ENCODE measurements at regions not wholly inside any gene's neighbourhood (a gene's known extent, or its start where the extent isn't known, plus 50 kb on each side); places are given as distances from the start of the nearest gene placed in this dataset.
A peak's percentile ranks its signal among the peaks of the same experiment; 100 is the strongest.

- no peaks in the 10 kb centered on the region for H3K4me1 ChIP-seq (ENCODE audit: control insufficient read depth, low read depth, low read length)
- no peaks in the 10 kb centered on the region for H3K27me3 ChIP-seq (ENCODE audit: control insufficient read depth, insufficient read depth, low read length)
- no peaks in the 10 kb centered on the region for H3K9me3 ChIP-seq (ENCODE audit: control insufficient read depth, low read depth, low read length)
- no peak overlapping the region for H3K27ac ChIP-seq (ENCODE audit: low read length)
- no peak overlapping the region for H3K9ac ChIP-seq (ENCODE audit: low read length)
- H3K4me3 ChIP-seq (ENCODE audit: low read length), result no peak overlapping the region
- H3K36me3 ChIP-seq (ENCODE audit: control insufficient read depth, low read depth, low read length), result no peaks in the 10 kb centered on the region
Measured at GRCh38 chr2:76506538-76506937, 795.8 kb upstream of the GCFC2 start.

GRCh38 chr2:76501641-76502040, 790.9 kb upstream of the GCFC2 start:
- no peak overlapping the region for H3K27ac ChIP-seq (ENCODE audit: low read length)
- no peaks in the 10 kb centered on the region for H3K36me3 ChIP-seq (ENCODE audit: control insufficient read depth, low read depth, low read length)

GRCh38 chr2:76498360-76498759, 787.6 kb upstream of the GCFC2 start:
- Histone ChIP-seq H3K9ac (ENCODE audit: low read length) (no peak overlapping the region), H3K27me3 (ENCODE audit: control insufficient read depth, insufficient read depth, low read length) (no peaks in the 10 kb centered on the region), H3K27ac (ENCODE audit: low read length) (no peak overlapping the region), H3K4me3 (ENCODE audit: low read length) (no peak overlapping the region), H3K9me3 (ENCODE audit: control insufficient read depth, low read depth, low read length) (no peaks in the 10 kb centered on the region), H3K4me1 (ENCODE audit: control insufficient read depth, low read depth, low read length) (peaks cover 9% of the 10 kb centered on the region), H3K36me3 (ENCODE audit: control insufficient read depth, low read depth, low read length) (no peaks in the 10 kb centered on the region)

More at GRCh38 chr2:76501641-76502040, 790.9 kb upstream of the GCFC2 start:
- no peak overlapping the region for H3K9ac ChIP-seq (ENCODE audit: low read length)
- H3K9me3 ChIP-seq (ENCODE audit: control insufficient read depth, low read depth, low read length), result no peaks in the 10 kb centered on the region
- peaks cover 9% of the 10 kb centered on the region for H3K4me1 ChIP-seq (ENCODE audit: control insufficient read depth, low read depth, low read length)
- no peaks in the 10 kb centered on the region for H3K27me3 ChIP-seq (ENCODE audit: control insufficient read depth, insufficient read depth, low read length)
- H3K4me3 ChIP-seq (ENCODE audit: low read length), result no peak overlapping the region

- Histone ChIP-seq H3K27ac (ENCODE audit: low read length) (no peak overlapping the region), H3K27me3 (ENCODE audit: control insufficient read depth, insufficient read depth, low read length) (no peaks in the 10 kb centered on the region), H3K4me1 (ENCODE audit: control insufficient read depth, low read depth, low read length) (no peaks in the 10 kb centered on the region)
Measured at GRCh38 chr2:76491503-76491902, 780.8 kb upstream of the GCFC2 start.

GRCh38 chr2:76478266-76479035, 767.7 kb upstream of the GCFC2 start:
- H3K4me3 ChIP-seq (ENCODE audit: low read length), result peak overlapping the region; percentile 24
- peaks cover 10% of the 10 kb centered on the region for H3K4me1 ChIP-seq (ENCODE audit: control insufficient read depth, low read depth, low read length)
- no peaks in the 10 kb centered on the region for H3K36me3 ChIP-seq (ENCODE audit: control insufficient read depth, low read depth, low read length)
- no peaks in the 10 kb centered on the region for H3K9me3 ChIP-seq (ENCODE audit: control insufficient read depth, low read depth, low read length)
- no peaks in the 10 kb centered on the region for H3K27me3 ChIP-seq (ENCODE audit: control insufficient read depth, insufficient read depth, low read length)
- H3K9ac ChIP-seq (ENCODE audit: low read length), result no peak overlapping the region
- H3K27ac ChIP-seq (ENCODE audit: low read length), result no peak overlapping the region

More at GRCh38 chr2:76491503-76491902, 780.8 kb upstream of the GCFC2 start:
- Histone ChIP-seq H3K4me3 (ENCODE audit: low read length) (no peak overlapping the region), H3K36me3 (ENCODE audit: control insufficient read depth, low read depth, low read length) (no peaks in the 10 kb centered on the region), H3K9ac (ENCODE audit: low read length) (no peak overlapping the region), H3K9me3 (ENCODE audit: control insufficient read depth, low read depth, low read length) (no peaks in the 10 kb centered on the region)

GRCh38 chr2:76472946-76473345, 762.2 kb upstream of the GCFC2 start:
- Histone ChIP-seq H3K36me3 (ENCODE audit: control insufficient read depth, low read depth, low read length) (no peaks in the 10 kb centered on the region), H3K4me3 (ENCODE audit: low read length) (no peak overlapping the region), H3K4me1 (ENCODE audit: control insufficient read depth, low read depth, low read length) (peaks cover 2% of the 10 kb centered on the region), H3K9ac (ENCODE audit: low read length) (no peak overlapping the region), H3K27ac (ENCODE audit: low read length) (no peak overlapping the region), H3K9me3 (ENCODE audit: control insufficient read depth, low read depth, low read length) (no peaks in the 10 kb centered on the region), H3K27me3 (ENCODE audit: control insufficient read depth, insufficient read depth, low read length) (no peaks in the 10 kb centered on the region)

- no peaks in the 10 kb centered on the region for H3K27me3 ChIP-seq (ENCODE audit: control insufficient read depth, insufficient read depth, low read length)
Measured at GRCh38 chr2:76469066-76469465, 758.4 kb upstream of the GCFC2 start.

GRCh38 chr2:76467326-76467725, 756.6 kb upstream of the GCFC2 start:
- H3K27ac ChIP-seq (ENCODE audit: low read length), result no peak overlapping the region
- no peaks in the 10 kb centered on the region for H3K27me3 ChIP-seq (ENCODE audit: control insufficient read depth, insufficient read depth, low read length)
- H3K9ac ChIP-seq (ENCODE audit: low read length), result no peak overlapping the region
- no peaks in the 10 kb centered on the region for H3K36me3 ChIP-seq (ENCODE audit: control insufficient read depth, low read depth, low read length)
- H3K4me1 ChIP-seq (ENCODE audit: control insufficient read depth, low read depth, low read length), result peaks cover 4% of the 10 kb centered on the region
- H3K9me3 ChIP-seq (ENCODE audit: control insufficient read depth, low read depth, low read length), result no peaks in the 10 kb centered on the region
- no peak overlapping the region for H3K4me3 ChIP-seq (ENCODE audit: low read length)

More at GRCh38 chr2:76469066-76469465, 758.4 kb upstream of the GCFC2 start:
- no peaks in the 10 kb centered on the region for H3K9me3 ChIP-seq (ENCODE audit: control insufficient read depth, low read depth, low read length)
- peaks cover 4% of the 10 kb centered on the region for H3K4me1 ChIP-seq (ENCODE audit: control insufficient read depth, low read depth, low read length)
- H3K27ac ChIP-seq (ENCODE audit: low read length), result no peak overlapping the region
- H3K36me3 ChIP-seq (ENCODE audit: control insufficient read depth, low read depth, low read length), result no peaks in the 10 kb centered on the region
- H3K9ac ChIP-seq (ENCODE audit: low read length), result no peak overlapping the region
- no peak overlapping the region for H3K4me3 ChIP-seq (ENCODE audit: low read length)

GRCh38 chr2:76464310-76464709, 753.6 kb upstream of the GCFC2 start:
- Histone ChIP-seq H3K9ac (ENCODE audit: low read length) (no peak overlapping the region), H3K36me3 (ENCODE audit: control insufficient read depth, low read depth, low read length) (no peaks in the 10 kb centered on the region), H3K27ac (ENCODE audit: low read length) (no peak overlapping the region), H3K9me3 (ENCODE audit: control insufficient read depth, low read depth, low read length) (no peaks in the 10 kb centered on the region), H3K4me1 (ENCODE audit: control insufficient read depth, low read depth, low read length) (peaks cover 4% of the 10 kb centered on the region), H3K27me3 (ENCODE audit: control insufficient read depth, insufficient read depth, low read length) (no peaks in the 10 kb centered on the region), H3K4me3 (ENCODE audit: low read length) (no peak overlapping the region)

- Histone ChIP-seq H3K36me3 (ENCODE audit: control insufficient read depth, low read depth, low read length) (no peaks in the 10 kb centered on the region), H3K9ac (ENCODE audit: low read length) (no peak overlapping the region), H3K27ac (ENCODE audit: low read length) (no peak overlapping the region), H3K4me1 (ENCODE audit: control insufficient read depth, low read depth, low read length) (no peaks in the 10 kb centered on the region), H3K4me3 (ENCODE audit: low read length) (no peak overlapping the region), H3K27me3 (ENCODE audit: control insufficient read depth, insufficient read depth, low read length) (no peaks in the 10 kb centered on the region), H3K9me3 (ENCODE audit: control insufficient read depth, low read depth, low read length) (no peaks in the 10 kb centered on the region)
Measured at GRCh38 chr2:76461431-76461830, 750.7 kb upstream of the GCFC2 start.

- Histone ChIP-seq H3K27me3 (ENCODE audit: control insufficient read depth, insufficient read depth, low read length) (no peaks in the 10 kb centered on the region), H3K36me3 (ENCODE audit: control insufficient read depth, low read depth, low read length) (no peaks in the 10 kb centered on the region), H3K9me3 (ENCODE audit: control insufficient read depth, low read depth, low read length) (no peaks in the 10 kb centered on the region), H3K4me3 (ENCODE audit: low read length) (no peak overlapping the region), H3K9ac (ENCODE audit: low read length) (no peak overlapping the region), H3K27ac (ENCODE audit: low read length) (no peak overlapping the region), H3K4me1 (ENCODE audit: control insufficient read depth, low read depth, low read length) (no peaks in the 10 kb centered on the region)
Measured at GRCh38 chr2:76455910-76456309, 745.2 kb upstream of the GCFC2 start.

GRCh38 chr2:76450024-76450475, 739.3 kb upstream of the GCFC2 start:
- Histone ChIP-seq H3K27me3 (ENCODE audit: control insufficient read depth, insufficient read depth, low read length) (no peaks in the 10 kb centered on the region), H3K36me3 (ENCODE audit: control insufficient read depth, low read depth, low read length) (no peaks in the 10 kb centered on the region), H3K9me3 (ENCODE audit: control insufficient read depth, low read depth, low read length) (peaks cover 8% of the 10 kb centered on the region), H3K27ac (ENCODE audit: low read length) (no peak overlapping the region), H3K9ac (ENCODE audit: low read length) (no peak overlapping the region), H3K4me3 (ENCODE audit: low read length) (no peak overlapping the region), H3K4me1 (ENCODE audit: control insufficient read depth, low read depth, low read length) (peaks cover 7% of the 10 kb centered on the region)

All from iPS-18a (cell line).